ENCODE measurements at regions not wholly inside any gene's neighbourhood (a gene's known extent, or its start where the extent isn't known, plus 50 kb on each side); places are given as distances from the start of the nearest gene placed in this dataset.

- TF ChIP-seq NRF1 (IDR thresholded peaks at IDR 0.05; ENCODE audit: low read depth, low read length): no peak
- TF ChIP-seq RXRA (IDR thresholded peaks at IDR 0.05; ENCODE audit: insufficient read depth, low read depth, low read length): no peak
- no peak for TF ChIP-seq CTCF (IDR thresholded peaks at IDR 0.05; ENCODE audit: control extremely low read depth in 1 of 3, insufficient read depth in 1 of 3, low read depth in 1 of 3, low read length in 3 of 3)
- TF ChIP-seq POLR2A (IDR thresholded peaks at IDR 0.05; ENCODE audit: control extremely low read depth in 1 of 2, low read depth in 2 of 2, low read length in 2 of 2): no peak
- TF ChIP-seq EZH2 (IDR thresholded peaks at IDR 0.05; ENCODE audit: low read depth, low read length, severe bottlenecking): no peak
- TF ChIP-seq CHD2 (IDR thresholded peaks at IDR 0.05; ENCODE audit: low read length): no peak
- TF ChIP-seq RFX5 (IDR thresholded peaks at IDR 0.05; ENCODE audit: borderline replicate concordance, low read depth, low read length): no peak
- TF ChIP-seq BACH1 (IDR thresholded peaks at IDR 0.05; ENCODE audit: low read length): no peak
- TF ChIP-seq GABPA (IDR thresholded peaks at IDR 0.05; ENCODE audit: borderline replicate concordance, insufficient read depth, low read length): no peak
Measured at GRCh38 chr5:102138243-102138653, 157.8 kb downstream of the SLCO4C1 start.

All from H1 (cell line).